ENCODE measurements at regions not wholly inside any gene's neighbourhood (a gene's known extent, or its start where the extent isn't known, plus 50 kb on each side); places are given as distances from the start of the nearest gene placed in this dataset.

DNA sequence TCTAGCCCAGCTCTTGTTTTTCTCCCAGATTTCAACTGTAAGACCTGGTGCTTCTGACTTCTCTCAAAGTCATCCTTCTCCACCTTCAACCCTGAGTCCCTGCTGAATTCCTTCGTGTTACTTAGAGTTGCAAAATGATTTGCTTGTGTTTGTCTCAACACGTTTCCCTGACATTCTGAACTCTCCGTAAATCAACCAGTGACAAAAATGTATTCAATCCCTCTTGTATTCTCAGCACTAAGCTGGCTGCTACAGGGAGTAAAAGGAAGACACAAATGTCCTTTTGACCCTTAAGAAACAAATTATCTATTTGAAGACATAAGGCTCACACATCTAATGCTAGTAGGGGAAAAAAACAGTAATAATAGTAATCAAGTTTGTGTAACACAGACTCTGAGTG, 514.0 kb upstream of the TMPO start:
- Histone ChIP-seq H3K27me3 (ENCODE audit: control insufficient read depth in 2 of 2, insufficient read depth in 2 of 2, low read length in 2 of 2) (no peaks in the 10 kb centered on the region), H3K36me3 (ENCODE audit: control insufficient read depth, insufficient read depth, low read length) (no peaks in the 10 kb centered on the region), H3K4me3 (no peak overlapping the region), H3K27ac (ENCODE audit: extremely low read depth, low read depth, low read length) (no peak overlapping the region), H3K4me1 (replicated peaks in 1 of 2; ENCODE audit: control insufficient read depth in 2 of 2, insufficient read depth in 2 of 2, low read length in 2 of 2) (no peaks in the 10 kb centered on the region), H3K9me1 (ENCODE audit: control insufficient read depth, insufficient read depth, low read length) (no peaks in the 10 kb centered on the region), H3K79me2 (ENCODE audit: control insufficient read depth, insufficient read depth, low read length) (no peaks in the 10 kb centered on the region), H4K20me1 (replicated peaks; ENCODE audit: control insufficient read depth, insufficient read depth, low read length) (no peaks in the 10 kb centered on the region), H3K4me2 (ENCODE audit: insufficient read depth, low read length) (no peak overlapping the region), H2AFZ (ENCODE audit: low read depth, low read length) (no peak overlapping the region), H3K9ac (ENCODE audit: insufficient read depth in 1 of 2, low read depth in 2 of 2, low read length in 2 of 2) (no peak overlapping the region), H3K9me3 (replicated peaks; ENCODE audit: control insufficient read depth, insufficient read depth, low read depth, low read length) (no peaks in the 10 kb centered on the region; the same call in 1 of the 2 replicates)
- intact Hi-C loops (cut with micrococcal nuclease) (no loop called here), in situ Hi-C loops (cut with MboI) (no loop called here)
- BruUV-seq (replicated peaks): no TSS peak
- FAIRE-seq (no peak), DNase-seq (ENCODE audit: extremely low read depth in 1 of 4, low spot score in 3 of 4) (no peak), ATAC-seq (no peak)
- TF ChIP-seq, protein P1, sequence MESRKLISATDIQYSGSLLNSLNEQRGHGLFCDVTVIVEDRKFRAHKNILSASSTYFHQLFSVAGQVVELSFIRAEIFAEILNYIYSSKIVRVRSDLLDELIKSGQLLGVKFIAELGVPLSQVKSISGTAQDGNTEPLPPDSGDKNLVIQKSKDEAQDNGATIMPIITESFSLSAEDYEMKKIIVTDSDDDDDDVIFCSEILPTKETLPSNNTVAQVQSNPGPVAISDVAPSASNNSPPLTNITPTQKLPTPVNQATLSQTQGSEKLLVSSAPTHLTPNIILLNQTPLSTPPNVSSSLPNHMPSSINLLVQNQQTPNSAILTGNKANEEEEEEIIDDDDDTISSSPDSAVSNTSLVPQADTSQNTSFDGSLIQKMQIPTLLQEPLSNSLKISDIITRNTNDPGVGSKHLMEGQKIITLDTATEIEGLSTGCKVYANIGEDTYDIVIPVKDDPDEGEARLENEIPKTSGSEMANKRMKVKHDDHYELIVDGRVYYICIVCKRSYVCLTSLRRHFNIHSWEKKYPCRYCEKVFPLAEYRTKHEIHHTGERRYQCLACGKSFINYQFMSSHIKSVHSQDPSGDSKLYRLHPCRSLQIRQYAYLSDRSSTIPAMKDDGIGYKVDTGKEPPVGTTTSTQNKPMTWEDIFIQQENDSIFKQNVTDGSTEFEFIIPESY (CRISPR knock-in tag; IDR thresholded peaks at IDR 0.05): no peak
- TF ChIP-seq, protein P2, sequence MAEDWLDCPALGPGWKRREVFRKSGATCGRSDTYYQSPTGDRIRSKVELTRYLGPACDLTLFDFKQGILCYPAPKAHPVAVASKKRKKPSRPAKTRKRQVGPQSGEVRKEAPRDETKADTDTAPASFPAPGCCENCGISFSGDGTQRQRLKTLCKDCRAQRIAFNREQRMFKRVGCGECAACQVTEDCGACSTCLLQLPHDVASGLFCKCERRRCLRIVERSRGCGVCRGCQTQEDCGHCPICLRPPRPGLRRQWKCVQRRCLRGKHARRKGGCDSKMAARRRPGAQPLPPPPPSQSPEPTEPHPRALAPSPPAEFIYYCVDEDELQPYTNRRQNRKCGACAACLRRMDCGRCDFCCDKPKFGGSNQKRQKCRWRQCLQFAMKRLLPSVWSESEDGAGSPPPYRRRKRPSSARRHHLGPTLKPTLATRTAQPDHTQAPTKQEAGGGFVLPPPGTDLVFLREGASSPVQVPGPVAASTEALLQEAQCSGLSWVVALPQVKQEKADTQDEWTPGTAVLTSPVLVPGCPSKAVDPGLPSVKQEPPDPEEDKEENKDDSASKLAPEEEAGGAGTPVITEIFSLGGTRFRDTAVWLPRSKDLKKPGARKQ (CRISPR knock-in tag; IDR thresholded peaks at IDR 0.05): no peak
- TF ChIP-seq ZNF780A (CRISPR knock-in tag; IDR thresholded peaks at IDR 0.05) (no peak), ZFP30 (CRISPR knock-in tag; IDR thresholded peaks at IDR 0.05; ENCODE audit: borderline replicate concordance) (no peak), ETS2 (tag; IDR thresholded peaks at IDR 0.05; ENCODE audit: borderline replicate concordance, poor library complexity, severe bottlenecking) (no peak), HIVEP1 (CRISPR knock-in tag; IDR thresholded peaks at IDR 0.05) (no peak), NCOA6 (IDR thresholded peaks at IDR 0.05) (no peak)
- TF ChIP-seq, protein P3, sequence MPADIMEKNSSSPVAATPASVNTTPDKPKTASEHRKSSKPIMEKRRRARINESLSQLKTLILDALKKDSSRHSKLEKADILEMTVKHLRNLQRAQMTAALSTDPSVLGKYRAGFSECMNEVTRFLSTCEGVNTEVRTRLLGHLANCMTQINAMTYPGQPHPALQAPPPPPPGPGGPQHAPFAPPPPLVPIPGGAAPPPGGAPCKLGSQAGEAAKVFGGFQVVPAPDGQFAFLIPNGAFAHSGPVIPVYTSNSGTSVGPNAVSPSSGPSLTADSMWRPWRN (IDR thresholded peaks at IDR 0.05; ENCODE audit: low read depth): no peak
- TF ChIP-seq, protein P4, sequence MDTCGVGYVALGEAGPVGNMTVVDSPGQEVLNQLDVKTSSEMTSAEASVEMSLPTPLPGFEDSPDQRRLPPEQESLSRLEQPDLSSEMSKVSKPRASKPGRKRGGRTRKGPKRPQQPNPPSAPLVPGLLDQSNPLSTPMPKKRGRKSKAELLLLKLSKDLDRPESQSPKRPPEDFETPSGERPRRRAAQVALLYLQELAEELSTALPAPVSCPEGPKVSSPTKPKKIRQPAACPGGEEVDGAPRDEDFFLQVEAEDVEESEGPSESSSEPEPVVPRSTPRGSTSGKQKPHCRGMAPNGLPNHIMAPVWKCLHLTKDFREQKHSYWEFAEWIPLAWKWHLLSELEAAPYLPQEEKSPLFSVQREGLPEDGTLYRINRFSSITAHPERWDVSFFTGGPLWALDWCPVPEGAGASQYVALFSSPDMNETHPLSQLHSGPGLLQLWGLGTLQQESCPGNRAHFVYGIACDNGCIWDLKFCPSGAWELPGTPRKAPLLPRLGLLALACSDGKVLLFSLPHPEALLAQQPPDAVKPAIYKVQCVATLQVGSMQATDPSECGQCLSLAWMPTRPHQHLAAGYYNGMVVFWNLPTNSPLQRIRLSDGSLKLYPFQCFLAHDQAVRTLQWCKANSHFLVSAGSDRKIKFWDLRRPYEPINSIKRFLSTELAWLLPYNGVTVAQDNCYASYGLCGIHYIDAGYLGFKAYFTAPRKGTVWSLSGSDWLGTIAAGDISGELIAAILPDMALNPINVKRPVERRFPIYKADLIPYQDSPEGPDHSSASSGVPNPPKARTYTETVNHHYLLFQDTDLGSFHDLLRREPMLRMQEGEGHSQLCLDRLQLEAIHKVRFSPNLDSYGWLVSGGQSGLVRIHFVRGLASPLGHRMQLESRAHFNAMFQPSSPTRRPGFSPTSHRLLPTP (IDR thresholded peaks at IDR 0.05; ENCODE audit: borderline replicate concordance, extremely low read depth, insufficient read length): no peak
- TF ChIP-seq, protein P5, sequence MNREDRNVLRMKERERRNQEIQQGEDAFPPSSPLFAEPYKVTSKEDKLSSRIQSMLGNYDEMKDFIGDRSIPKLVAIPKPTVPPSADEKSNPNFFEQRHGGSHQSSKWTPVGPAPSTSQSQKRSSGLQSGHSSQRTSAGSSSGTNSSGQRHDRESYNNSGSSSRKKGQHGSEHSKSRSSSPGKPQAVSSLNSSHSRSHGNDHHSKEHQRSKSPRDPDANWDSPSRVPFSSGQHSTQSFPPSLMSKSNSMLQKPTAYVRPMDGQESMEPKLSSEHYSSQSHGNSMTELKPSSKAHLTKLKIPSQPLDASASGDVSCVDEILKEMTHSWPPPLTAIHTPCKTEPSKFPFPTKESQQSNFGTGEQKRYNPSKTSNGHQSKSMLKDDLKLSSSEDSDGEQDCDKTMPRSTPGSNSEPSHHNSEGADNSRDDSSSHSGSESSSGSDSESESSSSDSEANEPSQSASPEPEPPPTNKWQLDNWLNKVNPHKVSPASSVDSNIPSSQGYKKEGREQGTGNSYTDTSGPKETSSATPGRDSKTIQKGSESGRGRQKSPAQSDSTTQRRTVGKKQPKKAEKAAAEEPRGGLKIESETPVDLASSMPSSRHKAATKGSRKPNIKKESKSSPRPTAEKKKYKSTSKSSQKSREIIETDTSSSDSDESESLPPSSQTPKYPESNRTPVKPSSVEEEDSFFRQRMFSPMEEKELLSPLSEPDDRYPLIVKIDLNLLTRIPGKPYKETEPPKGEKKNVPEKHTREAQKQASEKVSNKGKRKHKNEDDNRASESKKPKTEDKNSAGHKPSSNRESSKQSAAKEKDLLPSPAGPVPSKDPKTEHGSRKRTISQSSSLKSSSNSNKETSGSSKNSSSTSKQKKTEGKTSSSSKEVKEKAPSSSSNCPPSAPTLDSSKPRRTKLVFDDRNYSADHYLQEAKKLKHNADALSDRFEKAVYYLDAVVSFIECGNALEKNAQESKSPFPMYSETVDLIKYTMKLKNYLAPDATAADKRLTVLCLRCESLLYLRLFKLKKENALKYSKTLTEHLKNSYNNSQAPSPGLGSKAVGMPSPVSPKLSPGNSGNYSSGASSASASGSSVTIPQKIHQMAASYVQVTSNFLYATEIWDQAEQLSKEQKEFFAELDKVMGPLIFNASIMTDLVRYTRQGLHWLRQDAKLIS (CRISPR knock-in tag; IDR thresholded peaks at IDR 0.05): no peak
- ChIA-PET CTCF (ENCODE audit: low intra/inter-chr PET ratio) (no interaction called here), POLR2A (no interaction called here)
- 0% methylated on average over 3 of the region's 3 CpGs for WGBS (ENCODE audit: insufficient coverage, low coverage, missing lambda C conversion rate)

Data from K562 (cell line).